HepG2 (cell line): ENCODE measurements at regions not wholly inside any gene's neighbourhood (a gene's known extent, or its start where the extent isn't known, plus 50 kb on each side); places are given as distances from the start of the nearest gene placed in this dataset.

ENCODE experiments used
- ARID4A ChIP-seq: sonication (generic); formaldehyde crosslinking; IDR thresholded peaks from 2 replicates; pipeline ENCODE4 v1.5.0; 2020; ENCODE audit warnings: mild to moderate bottlenecking, missing genetic modification reagents, borderline replicate concordance
- ARNT2 ChIP-seq: sonication (generic); formaldehyde crosslinking; IDR thresholded peaks from 2 replicates; pipeline ENCODE4 v1.8.0; 2022; ENCODE audit warnings: mild to moderate bottlenecking, low read depth, missing genetic modification reagents, moderate library complexity
- DRAP1 ChIP-seq: IDR thresholded peaks from 2 replicates; pipeline ENCODE4 v1.6.1; 2016; ENCODE audit warnings: missing genetic modification reagents, missing compliant biosample characterization
- ELK4 ChIP-seq: sonication (generic); formaldehyde crosslinking; IDR thresholded peaks from 2 replicates; pipeline ENCODE4 v1.9.0; 2021; ENCODE audit warnings: missing genetic modification reagents, borderline replicate concordance
- FOSL1 ChIP-seq: sonication (generic); formaldehyde crosslinking; IDR thresholded peaks from 2 replicates; pipeline ENCODE4 v1.9.0; 2021; ENCODE audit warnings: missing genetic modification reagents, borderline replicate concordance
- JUN ChIP-seq: sonication (generic); formaldehyde crosslinking; IDR thresholded peaks from 2 replicates; pipeline ENCODE4 v1.4.0; 2020; ENCODE audit warnings: mild to moderate bottlenecking, missing genetic modification reagents
- JUNB ChIP-seq: sonication (generic); formaldehyde crosslinking; IDR thresholded peaks from 2 replicates; pipeline ENCODE4 v1.8.0; 2022; ENCODE audit warnings: missing genetic modification reagents, mild to moderate bottlenecking, borderline replicate concordance
- KAT8 ChIP-seq: IDR thresholded peaks from 2 replicates; pipeline ENCODE4 v1.6.1; 2016; ENCODE audit warnings: missing genetic modification reagents, missing compliant biosample characterization
- NBN ChIP-seq: fragments of 450-650 bp; conservative IDR thresholded peaks from 2 replicates; pipeline ENCODE4 v1.6.1; 2017
- NRL ChIP-seq: sonication (generic); formaldehyde crosslinking; IDR thresholded peaks from 2 replicates; pipeline ENCODE4 v1.5.0; 2020; ENCODE audit warnings: missing genetic modification reagents, mild to moderate bottlenecking, moderate library complexity, borderline replicate concordance
- TBX3 ChIP-seq: fragments of 450-650 bp; IDR thresholded peaks from 2 replicates; pipeline ENCODE4 v1.6.1; 2017; ENCODE audit warnings: antibody characterized with exemption, mild to moderate bottlenecking, inconsistent platforms, borderline replicate concordance
- ZBTB46 ChIP-seq: sonication (generic); formaldehyde crosslinking; IDR thresholded peaks from 2 replicates; pipeline ENCODE4 v1.4.0; 2020; ENCODE audit warnings: mild to moderate bottlenecking, missing genetic modification reagents, borderline replicate concordance
- ZGPAT ChIP-seq: IDR thresholded peaks from 2 replicates; pipeline ENCODE4 v1.6.1; 2016; ENCODE audit warnings: mild to moderate bottlenecking
- ZNF160 ChIP-seq: sonication (generic); formaldehyde crosslinking; IDR thresholded peaks from 2 replicates; pipeline ENCODE4 v1.8.0; 2022; ENCODE audit warnings: mild to moderate bottlenecking, inconsistent platforms, missing genetic modification reagents
- ZNF740 ChIP-seq: sonication (generic); formaldehyde crosslinking; IDR thresholded peaks from 2 replicates; pipeline ENCODE4 v1.4.0; 2020; ENCODE audit warnings: missing genetic modification reagents
- ZNF749 ChIP-seq: sonication (generic); formaldehyde crosslinking; IDR thresholded peaks from 2 replicates; pipeline ENCODE4 v1.8.0; 2022; ENCODE audit warnings: mild to moderate bottlenecking, missing genetic modification reagents, moderate library complexity, borderline replicate concordance
- ZNF75D ChIP-seq: sonication (generic); formaldehyde crosslinking; IDR thresholded peaks from 2 replicates; pipeline ENCODE4 v1.8.1; 2023; ENCODE audit warnings: missing genetic modification reagents, mild to moderate bottlenecking, borderline replicate concordance

- TF ChIP-seq ELK4 (CRISPR knock-in tag) (no peak), KAT8 (CRISPR knock-in tag) (peak; percentile 70; the same call in 1 of the 2 replicates), ZBTB46 (CRISPR knock-in tag) (peak; percentile 63; the same call in 1 of the 2 replicates), NBN (no peak), ZGPAT (CRISPR knock-in tag) (no peak), ZNF749 (CRISPR knock-in tag) (no peak), NRL (CRISPR knock-in tag) (no peak), TBX3 (no peak), JUNB (CRISPR knock-in tag) (no peak), ARID4A (peak; percentile 57; the same call in 1 of the 2 replicates), FOSL1 (CRISPR knock-in tag) (peak; percentile 58; the same call in 1 of the 2 replicates), ZNF75D (CRISPR knock-in tag) (no peak), DRAP1 (CRISPR knock-in tag) (no peak; the same call in 1 of the 2 replicates), ZNF160 (CRISPR knock-in tag) (no peak), ZNF740 (CRISPR knock-in tag) (no peak), ARNT2 (CRISPR knock-in tag) (no peak), JUN (0 out of 2 replicates have a peak, but pooled peaks have one; percentile 43)
These were observed 119.3 kb downstream of the CRYAA start (continued) for GRCh38 chr21:43287795-43288755.
